OCI-LY3 (cell line): ENCODE measurements at regions not wholly inside any gene's neighbourhood (a gene's known extent, or its start where the extent isn't known, plus 50 kb on each side); places are given as distances from the start of the nearest gene placed in this dataset.

Experiments
- H2AFZ ChIP-seq: fragments of 200-600, 300-600 bp; shearing (Covaris generic); 2 replicates; pipeline ENCODE4 v1.6.0; 2014; ENCODE audit warnings: antibody characterized with exemption, low read depth, low read length
- H3K27ac ChIP-seq: fragments of 200-600, 300-600 bp; sonication (generic); 2 replicates; pipeline ENCODE4 v1.5.1; 2014; ENCODE audit warnings: mild to moderate bottlenecking, low read length, moderate library complexity, mixed read lengths
- H3K27me3 ChIP-seq: fragments of 200-600, 300-600 bp; sonication (generic); 2 replicates; pipeline ENCODE4 v1.6.1; 2014; ENCODE audit warnings: low read depth, low read length, mixed read lengths
- H3K36me3 ChIP-seq: fragments of 200-600, 300-600 bp; sonication (generic); replicated peaks from 2 replicates; pipeline ENCODE3; 2014; ENCODE audit warnings: low read depth, low read length, mixed read lengths
- H3K4me1 ChIP-seq: fragments of 300-600, 200-600 bp; sonication (generic); 2 replicates; pipeline ENCODE4 v1.6.1; 2014; ENCODE audit warnings: low read length, mixed read lengths
- H3K4me2 ChIP-seq: fragments of 200-600, 300-600 bp; sonication (generic); 2 replicates; pipeline ENCODE4 v1.6.1; 2014; ENCODE audit warnings: low read length, mixed read lengths
- H3K4me3 ChIP-seq: fragments of 300-600, 200-600 bp; sonication (generic); 2 replicates; pipeline ENCODE4 v1.5.1; 2014; ENCODE audit warnings: antibody characterized with exemption, mild to moderate bottlenecking, low read length, moderate library complexity
- H3K79me2 ChIP-seq: fragments of 300-600, 200-600 bp; shearing (Covaris generic); 2 replicates; pipeline ENCODE4 v1.6.1; 2014; ENCODE audit warnings: mild to moderate bottlenecking, low read length, mixed read lengths
- H3K9ac ChIP-seq: fragments of 300-600, 200-600 bp; shearing (Covaris generic); 2 replicates; pipeline ENCODE4 v1.6.0; 2014; ENCODE audit warnings: mild to moderate bottlenecking, low read length, moderate library complexity
- H3K9me3 ChIP-seq: fragments of 200-600, 300-600 bp; shearing (Covaris generic); 2 replicates; pipeline ENCODE4 v1.6.1; 2014; ENCODE audit warnings: low read length, mixed read lengths; ENCODE audit not compliant: insufficient read depth
- H4K20me1 ChIP-seq: fragments of 200-600, 300-600 bp; sonication (generic); 2 replicates; pipeline ENCODE4 v1.6.1; 2016; ENCODE audit warnings: low read length, mixed read lengths; ENCODE audit not compliant: insufficient read depth
- EZH2phosphoT487 ChIP-seq: fragments of 200-600 bp; shearing (Covaris generic); IDR thresholded peaks from 2 replicates; pipeline ENCODE4 v1.6.1; 2018; ENCODE audit warnings: antibody characterized with exemption, mixed run types, low read depth
- TF ChIP-seq, protein P1 (sequence below): fragments of 200-600, 300-600 bp; sonication (generic); IDR thresholded peaks from 2 replicates; pipeline ENCODE4 v1.5.1; 2014; ENCODE audit warnings: antibody characterized with exemption, low read length, low read depth

DNA sequence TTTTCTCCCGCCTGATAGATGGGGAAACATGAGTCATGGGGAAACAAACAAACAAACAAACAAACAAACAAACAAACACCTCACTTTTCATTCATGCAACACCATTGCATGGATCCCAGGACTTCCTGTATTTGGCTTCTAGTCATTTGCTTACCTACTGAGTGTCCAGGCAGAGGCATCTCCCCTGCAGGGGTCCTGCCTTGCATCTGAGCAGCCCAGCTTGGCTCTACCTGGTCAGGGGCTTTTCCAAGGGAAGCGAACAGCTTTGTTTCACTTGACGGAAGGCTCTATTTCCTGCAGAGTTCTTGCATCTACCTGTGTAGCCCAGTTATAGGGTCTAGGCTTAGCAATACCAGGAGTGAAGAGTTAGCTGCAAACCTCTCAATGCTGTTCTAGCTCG lies 374.2 kb downstream of the GATA3 start:
- Histone ChIP-seq H3K4me3 (no peak overlapping the region), H2AFZ (no peak overlapping the region), H3K27ac (no peak overlapping the region), H4K20me1 (no peaks in the 10 kb centered on the region), H3K36me3 (no peaks in the 10 kb centered on the region), H3K9me3 (no peaks in the 10 kb centered on the region), H3K4me2 (no peak overlapping the region), H3K4me1 (no peaks in the 10 kb centered on the region), H3K79me2 (no peaks in the 10 kb centered on the region), H3K27me3 (no peaks in the 10 kb centered on the region), H3K9ac (no peak overlapping the region)
- TF ChIP-seq EZH2phosphoT487, result no peak
- TF ChIP-seq, protein P1, sequence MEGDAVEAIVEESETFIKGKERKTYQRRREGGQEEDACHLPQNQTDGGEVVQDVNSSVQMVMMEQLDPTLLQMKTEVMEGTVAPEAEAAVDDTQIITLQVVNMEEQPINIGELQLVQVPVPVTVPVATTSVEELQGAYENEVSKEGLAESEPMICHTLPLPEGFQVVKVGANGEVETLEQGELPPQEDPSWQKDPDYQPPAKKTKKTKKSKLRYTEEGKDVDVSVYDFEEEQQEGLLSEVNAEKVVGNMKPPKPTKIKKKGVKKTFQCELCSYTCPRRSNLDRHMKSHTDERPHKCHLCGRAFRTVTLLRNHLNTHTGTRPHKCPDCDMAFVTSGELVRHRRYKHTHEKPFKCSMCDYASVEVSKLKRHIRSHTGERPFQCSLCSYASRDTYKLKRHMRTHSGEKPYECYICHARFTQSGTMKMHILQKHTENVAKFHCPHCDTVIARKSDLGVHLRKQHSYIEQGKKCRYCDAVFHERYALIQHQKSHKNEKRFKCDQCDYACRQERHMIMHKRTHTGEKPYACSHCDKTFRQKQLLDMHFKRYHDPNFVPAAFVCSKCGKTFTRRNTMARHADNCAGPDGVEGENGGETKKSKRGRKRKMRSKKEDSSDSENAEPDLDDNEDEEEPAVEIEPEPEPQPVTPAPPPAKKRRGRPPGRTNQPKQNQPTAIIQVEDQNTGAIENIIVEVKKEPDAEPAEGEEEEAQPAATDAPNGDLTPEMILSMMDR, result no peak

DNA sequence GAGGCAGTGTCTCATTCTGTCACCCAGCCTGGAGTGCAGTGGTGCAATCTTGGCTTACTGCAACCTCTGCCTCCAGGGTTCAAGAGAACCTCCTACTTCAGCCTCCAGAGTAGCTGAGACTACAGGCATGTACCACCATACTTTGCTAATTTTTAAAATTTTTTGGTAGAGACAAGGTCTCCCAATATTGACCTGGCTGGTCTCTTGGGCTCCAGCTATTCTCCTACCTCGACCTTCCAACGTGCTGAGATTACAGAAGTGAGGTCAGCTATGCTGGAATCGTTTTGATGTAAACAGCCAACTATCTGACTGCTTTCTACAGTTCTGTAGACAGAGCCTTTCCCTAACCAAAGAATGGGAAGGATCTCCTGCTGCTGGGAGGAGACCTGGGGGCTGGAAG lies 375.8 kb downstream of the GATA3 start:
- TF ChIP-seq EZH2phosphoT487, result no peak
- TF ChIP-seq, protein P1, result no peak
- H3K79me2 ChIP-seq, result no peaks in the 10 kb centered on the region
- no peak overlapping the region for H3K4me3 ChIP-seq
- H3K27ac ChIP-seq, result no peak overlapping the region
- H2AFZ ChIP-seq, result no peak overlapping the region
- H3K4me1 ChIP-seq, result no peaks in the 10 kb centered on the region
- H3K9me3 ChIP-seq, result no peaks in the 10 kb centered on the region
- H3K36me3 ChIP-seq, result no peaks in the 10 kb centered on the region
- no peaks in the 10 kb centered on the region for H4K20me1 ChIP-seq
- H3K27me3 ChIP-seq, result no peaks in the 10 kb centered on the region
- no peak overlapping the region for H3K9ac ChIP-seq
- H3K4me2 ChIP-seq, result no peak overlapping the region

DNA sequence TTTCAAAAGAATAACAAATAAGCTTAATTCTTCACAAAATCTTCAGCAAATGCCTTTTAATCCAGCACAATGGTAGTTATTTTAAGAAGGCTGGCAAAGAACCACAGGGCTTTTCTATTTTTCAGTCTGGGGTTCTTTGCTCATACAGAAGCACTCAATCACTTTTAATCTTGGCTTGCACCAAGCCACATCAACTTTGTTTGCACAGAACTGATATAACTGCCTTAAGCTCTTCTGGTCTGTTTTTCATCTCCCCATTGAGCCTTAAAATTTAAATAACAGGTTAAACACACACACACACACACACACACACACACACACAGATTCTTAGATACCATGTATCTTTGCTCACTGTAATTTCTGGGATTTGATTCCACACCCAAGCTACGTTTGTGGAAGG lies 377.0 kb downstream of the GATA3 start:
- no peaks in the 10 kb centered on the region for H3K4me1 ChIP-seq
- H3K9me3 ChIP-seq, result no peaks in the 10 kb centered on the region
- no peaks in the 10 kb centered on the region for H3K36me3 ChIP-seq
- no peaks in the 10 kb centered on the region for H3K27me3 ChIP-seq
- H4K20me1 ChIP-seq, result no peaks in the 10 kb centered on the region
- H3K4me2 ChIP-seq, result no peak overlapping the region
- no peak overlapping the region for H2AFZ ChIP-seq
- H3K4me3 ChIP-seq, result no peak overlapping the region
- TF ChIP-seq, protein P1, result no peak
- TF ChIP-seq EZH2phosphoT487, result no peak
- H3K79me2 ChIP-seq, result no peaks in the 10 kb centered on the region
- H3K27ac ChIP-seq, result no peak overlapping the region
- no peak overlapping the region for H3K9ac ChIP-seq

DNA sequence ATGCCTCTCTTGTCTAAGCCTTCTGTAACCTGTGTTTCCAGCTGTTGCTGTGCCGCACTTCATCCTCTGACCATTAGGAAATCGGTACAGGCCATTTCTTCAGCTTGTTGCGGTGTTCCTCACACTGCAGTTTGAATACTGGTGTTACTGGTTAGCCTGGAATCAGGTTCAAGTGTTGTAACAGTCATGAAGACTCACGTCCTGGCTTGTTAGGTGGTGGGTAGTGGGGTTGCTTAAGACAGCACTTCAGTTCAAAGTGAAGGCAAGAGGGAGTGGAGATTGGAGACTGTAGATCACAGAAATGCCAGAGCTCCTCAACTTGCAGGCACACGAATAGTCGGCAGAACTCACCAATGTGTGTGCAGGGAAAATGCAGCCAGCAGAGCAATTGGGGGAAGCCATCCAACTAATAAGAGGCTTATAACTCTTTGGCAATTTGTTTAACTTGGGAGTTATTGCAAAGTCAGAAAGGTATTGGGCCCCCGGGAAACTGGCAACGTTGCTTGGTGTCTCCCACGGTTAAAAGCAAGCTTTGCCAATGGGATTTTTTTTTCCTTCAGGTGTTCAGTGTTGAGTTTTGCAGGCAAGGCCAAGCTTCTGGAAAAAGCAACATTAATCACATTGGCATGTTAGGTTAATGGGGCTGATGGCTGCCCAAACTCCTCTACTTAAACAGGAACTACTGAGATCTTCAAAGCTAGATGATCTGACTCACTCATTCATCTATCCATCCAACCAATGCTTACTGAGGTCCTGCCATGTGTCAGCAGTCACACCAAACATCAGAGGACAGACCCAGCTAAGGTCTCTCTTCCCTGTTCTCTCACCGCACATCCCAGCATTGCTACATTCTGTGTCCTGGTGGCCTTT lies 380.9 kb downstream of the GATA3 start:
- Histone ChIP-seq H3K79me2 (no peaks in the 10 kb centered on the region), H3K4me1 (no peaks in the 10 kb centered on the region), H4K20me1 (no peaks in the 10 kb centered on the region), H2AFZ (no peak overlapping the region), H3K27ac (no peak overlapping the region), H3K9ac (no peak overlapping the region), H3K36me3 (no peaks in the 10 kb centered on the region), H3K4me3 (no peak overlapping the region), H3K9me3 (no peaks in the 10 kb centered on the region), H3K27me3 (no peaks in the 10 kb centered on the region), H3K4me2 (no peak overlapping the region)
- no peak for TF ChIP-seq EZH2phosphoT487
- TF ChIP-seq, protein P1, result no peak
